GM03348 (cell line): ENCODE measurements at regions not wholly inside any gene's neighbourhood (a gene's known extent, or its start where the extent isn't known, plus 50 kb on each side); places are given as distances from the start of the nearest gene placed in this dataset.
"Not testable (repeated sequence)": the region's sequence is repeated elsewhere in the genome, so short reads cannot be mapped to it uniquely, and the experiment has no call there.

Source experiments
- DNase-seq: peaks from one replicate; pipeline ENCODE4 v3.0.0; 2012; ENCODE audit warnings: low spot score

DNA sequence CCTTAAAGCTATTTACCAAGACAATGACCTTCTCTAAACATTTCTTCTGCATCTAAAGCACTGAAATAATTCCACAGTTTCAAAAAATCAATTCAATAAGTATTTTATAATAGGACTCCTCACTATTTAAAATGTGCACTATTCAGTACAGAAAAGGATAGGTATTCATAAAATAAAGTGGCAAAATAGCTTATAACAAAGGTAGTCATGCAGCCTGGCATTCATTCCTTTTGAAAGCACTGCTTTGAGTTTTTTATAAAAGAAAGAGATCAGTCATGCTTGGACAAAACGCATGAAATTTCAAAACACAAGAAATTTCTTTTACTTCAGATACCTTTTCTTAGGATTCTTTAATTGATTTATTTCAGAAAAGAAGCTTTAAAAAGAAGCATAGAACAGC is 689.7 kb upstream of the PHF14 start:
- DNase-seq: no peak

DNA sequence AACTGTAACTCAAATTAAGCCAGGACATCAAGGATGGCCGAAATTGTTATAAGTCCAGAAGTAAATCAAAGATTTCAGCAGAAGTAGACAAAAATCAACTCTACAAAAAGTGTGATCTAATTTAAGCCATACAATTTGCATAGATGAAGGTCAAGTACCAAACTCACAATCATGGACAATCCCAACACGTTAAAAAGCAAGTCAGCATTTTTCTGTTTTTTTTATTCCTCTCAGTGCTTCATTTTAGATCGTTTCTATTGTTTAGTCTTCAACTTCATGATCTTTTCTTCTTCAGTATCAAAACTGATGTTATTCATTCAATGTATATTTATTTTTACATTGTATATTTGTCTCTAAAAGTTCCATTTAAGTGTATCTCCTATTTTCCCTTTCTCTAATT is 674.3 kb upstream of the PHF14 start:
- DNase-seq: no peak

DNA sequence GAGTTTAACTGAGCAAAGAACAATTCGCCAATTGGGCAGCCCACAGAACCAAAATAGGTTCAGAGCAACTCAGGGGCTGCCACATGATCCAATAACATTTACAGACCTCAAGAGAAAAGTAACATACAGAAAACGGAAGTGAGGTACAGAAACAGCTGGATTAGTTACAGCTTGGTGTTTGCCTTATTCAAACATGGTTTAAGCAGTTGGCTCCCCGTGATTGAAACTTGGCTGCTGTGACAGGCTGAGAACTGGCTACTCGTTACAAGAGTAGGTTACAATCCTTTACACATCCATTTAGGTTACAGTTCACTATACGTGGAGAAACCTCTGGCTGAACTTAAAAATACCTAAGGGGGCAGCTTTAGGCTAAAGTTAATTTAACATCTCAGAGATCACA is 673.1 kb upstream of the PHF14 start:
- DNase-seq: no peak

DNA sequence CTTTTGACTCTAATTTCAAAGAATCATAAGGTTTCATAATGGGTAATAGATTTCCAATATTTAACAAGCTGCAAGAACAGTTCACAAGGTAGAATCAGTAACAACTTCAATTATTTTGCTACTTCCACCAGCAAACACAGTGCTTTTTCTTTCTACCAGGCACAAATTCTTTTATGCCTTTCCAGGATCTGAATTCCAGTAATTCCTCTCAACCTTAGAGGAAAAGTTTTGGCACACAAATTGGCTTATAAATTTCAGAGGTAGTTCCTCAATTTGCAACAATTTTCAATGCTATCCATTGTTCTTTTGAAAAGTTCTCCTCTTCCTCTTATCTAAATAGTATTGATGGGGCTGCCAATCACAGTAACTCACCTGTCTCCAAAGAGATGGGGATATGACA is 665.4 kb upstream of the PHF14 start:
- no peak for DNase-seq

DNA sequence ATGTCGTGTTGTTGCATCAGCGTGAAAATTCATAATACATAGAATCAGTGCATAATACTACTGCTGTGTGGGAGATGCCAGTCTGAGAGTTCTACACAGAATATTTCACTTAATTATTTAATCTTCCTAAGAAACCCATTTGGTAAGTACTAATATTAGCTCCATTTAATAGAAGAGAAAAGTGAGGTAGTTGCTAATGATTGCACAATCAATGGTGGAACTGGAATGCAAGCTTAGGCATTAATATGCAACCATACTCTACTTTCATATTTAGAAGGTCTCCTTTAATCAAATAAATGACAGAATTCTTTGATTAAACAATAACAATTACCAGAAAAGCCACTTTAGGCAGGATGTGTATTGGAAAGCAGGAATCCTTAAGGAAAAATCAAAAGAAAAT is 660.7 kb upstream of the PHF14 start:
- no peak for DNase-seq

DNA sequence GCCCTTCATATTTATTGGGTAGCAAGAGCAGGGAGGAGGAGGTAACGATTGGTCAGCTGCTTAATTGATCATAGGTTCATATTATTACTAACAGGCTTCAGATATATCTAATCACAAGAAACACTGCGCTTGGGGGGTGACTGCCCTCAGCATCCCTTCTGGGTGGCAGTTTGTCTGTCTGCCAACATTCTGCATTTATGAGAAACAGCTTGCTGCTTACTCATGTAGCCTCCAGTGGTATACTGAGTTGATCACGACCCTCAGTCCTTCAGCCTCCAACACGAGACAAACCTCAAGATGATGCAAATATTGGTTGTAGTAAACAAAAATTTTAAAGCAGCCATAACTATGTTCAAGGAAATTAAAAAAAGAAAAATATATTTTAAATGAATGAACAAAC is 657.8 kb upstream of the PHF14 start:
- no peak for DNase-seq

DNA sequence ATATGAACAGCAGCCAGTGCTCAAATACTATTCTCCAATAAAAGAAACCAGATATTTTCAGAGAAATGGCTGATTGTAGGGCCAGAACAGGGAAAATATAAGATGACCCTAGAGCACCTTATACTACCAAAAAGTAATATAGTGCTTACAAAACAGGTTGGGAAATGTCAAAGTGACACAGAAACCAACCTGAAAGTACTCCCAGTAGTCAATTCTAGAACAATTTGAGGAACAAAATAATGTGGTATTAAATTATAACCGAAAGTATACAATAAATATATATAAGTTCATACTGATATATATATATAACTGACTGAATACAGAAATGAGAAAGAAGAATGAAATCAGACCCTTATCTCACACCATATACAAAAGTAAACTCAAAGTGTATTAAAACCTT is 657.2 kb upstream of the PHF14 start:
- DNase-seq: no peak

DNA sequence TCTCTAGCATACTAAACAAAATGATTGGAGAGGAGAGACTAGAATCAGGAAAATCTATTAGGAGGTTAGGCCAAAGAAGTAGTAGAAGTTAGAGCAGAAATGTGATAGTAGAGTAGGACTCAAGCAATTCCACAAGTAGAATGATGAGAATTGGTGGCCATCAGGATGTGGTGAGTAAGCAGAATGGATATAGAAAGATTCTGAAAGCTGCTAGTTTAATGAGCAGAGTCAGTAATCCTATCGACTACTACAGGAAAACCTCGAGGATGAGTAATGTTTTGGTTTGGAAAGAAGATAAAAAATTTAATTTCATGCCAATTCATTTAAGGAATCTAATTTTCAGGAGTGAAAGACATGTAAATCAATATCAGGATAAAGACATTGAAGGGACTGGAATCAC is 648.3 kb upstream of the PHF14 start:
- DNase-seq: no peak

DNA sequence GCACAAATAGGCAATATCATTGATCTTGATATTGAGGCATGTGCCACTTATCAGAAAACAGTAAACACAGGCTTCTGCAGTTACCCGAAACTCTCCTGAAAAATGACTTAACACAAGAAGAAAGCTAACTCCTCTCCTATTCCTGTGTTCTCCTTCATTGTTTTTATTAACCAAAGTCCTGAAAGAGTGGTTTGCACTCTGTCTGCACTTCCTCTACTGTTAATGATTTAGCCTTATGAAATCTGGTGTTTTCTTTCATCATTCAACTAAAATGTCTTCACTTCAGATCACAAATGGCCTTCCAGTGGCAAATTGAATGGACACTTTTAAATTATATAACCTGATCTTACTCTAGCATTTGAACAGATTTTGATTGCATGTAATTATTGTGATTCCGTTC is 630.6 kb upstream of the PHF14 start:
- no peak for DNase-seq

DNA sequence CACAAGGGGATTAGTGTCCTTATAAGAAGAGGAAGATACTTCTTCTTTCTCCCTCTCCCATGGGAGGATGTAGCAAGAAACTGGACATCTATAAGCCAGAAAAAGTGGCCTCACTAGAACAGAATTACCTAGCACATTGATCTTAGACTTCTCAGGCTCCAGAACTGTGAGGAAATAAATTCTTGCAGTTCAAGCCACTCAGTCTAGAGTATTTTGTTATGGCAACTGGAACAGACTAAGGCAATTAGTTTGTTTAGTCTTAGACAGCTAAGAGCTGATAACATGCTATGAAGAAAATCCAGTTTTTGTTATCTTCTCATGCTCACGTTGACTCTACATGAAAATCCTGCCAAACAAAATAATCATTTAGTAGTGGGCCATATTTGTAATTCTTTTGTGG is 627.6 kb upstream of the PHF14 start:
- DNase-seq: no peak

DNA sequence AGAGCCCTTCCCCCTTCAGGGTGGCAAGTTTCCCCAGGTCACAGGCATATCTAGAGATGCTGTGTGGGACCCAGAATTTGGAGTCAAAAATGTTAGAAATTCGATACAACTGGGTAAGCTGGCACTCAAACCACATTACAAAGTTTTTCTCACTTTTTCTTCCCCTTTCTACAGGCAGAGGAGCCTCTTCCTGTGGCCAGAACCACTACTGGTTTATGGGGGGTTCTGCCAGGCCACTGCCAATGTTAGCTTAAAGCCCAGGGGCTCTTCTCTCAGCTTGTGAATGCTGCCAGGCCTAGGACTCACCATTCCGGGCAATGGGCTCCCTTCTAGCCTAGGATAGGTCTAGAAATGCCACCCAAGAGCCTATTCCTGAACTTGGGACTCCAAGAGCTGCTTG is 617.9 kb upstream of the PHF14 start:
- no peak for DNase-seq

DNA sequence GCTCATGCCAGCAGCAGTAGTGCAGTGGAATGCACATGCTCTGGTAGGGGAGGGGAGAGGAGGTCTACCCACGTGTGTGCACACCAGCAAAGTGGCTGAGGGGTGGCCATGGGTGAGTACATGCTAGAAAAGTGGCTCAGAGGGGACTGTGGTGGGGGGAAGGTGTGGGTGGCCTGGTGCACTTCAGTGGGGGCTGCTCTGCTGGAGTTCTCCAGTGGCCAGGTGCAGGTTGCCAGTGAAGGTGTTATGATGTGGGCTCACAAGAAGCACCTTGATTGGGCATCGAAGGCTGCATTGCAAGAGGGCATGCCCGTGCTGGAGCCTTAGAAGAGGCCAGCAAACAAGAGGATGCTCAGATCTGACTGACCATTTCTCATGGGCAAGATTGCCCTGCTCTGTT is 613.6 kb upstream of the PHF14 start:
- no peak for DNase-seq

DNA sequence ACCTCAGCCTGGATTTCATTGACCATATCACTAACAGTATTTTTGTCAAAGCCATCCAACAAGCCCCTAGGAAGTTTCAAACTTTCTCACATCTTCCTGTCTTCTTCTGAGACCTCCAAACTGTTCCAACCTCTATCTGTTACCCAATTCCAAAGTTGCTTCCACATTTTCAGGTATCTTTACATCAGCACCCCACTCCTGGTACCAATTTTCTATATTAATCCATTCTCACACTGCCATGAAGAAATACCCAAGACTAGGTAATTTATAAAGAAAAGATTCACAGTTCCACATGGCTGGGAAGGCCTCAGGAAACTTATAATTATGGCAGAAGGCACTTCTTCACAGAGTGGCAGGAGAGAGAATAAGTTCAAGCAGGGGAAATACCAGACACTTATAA is 571.9 kb upstream of the PHF14 start:
- no peak for DNase-seq

DNA sequence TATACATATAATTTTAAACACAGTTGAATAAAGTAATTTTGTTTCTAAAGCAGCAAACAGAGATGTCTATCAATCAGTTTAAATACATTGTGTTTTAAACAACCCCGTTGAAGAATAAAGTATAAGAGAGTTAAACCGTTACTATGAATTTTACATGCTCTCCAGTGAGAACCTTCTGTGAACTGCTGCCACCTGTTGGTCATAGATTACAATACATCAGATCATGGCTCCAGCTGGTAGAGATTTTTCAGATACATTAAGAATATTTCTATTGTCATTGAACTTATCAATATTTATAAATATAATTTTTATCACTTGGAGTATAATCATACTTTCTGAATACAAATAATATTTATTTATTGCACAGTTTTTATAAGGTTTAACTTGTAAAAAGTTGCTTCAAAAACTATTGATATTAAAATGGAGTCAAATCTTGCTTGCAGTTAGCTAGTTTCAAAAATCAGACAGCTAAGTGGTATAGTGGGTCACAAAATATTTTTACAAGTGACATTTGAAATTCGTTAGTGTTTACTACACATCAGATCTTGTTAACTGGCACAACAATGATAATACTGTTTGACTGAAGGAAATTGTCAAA is 561.2 kb upstream of the PHF14 start:
- DNase-seq: peak; percentile 43

DNA sequence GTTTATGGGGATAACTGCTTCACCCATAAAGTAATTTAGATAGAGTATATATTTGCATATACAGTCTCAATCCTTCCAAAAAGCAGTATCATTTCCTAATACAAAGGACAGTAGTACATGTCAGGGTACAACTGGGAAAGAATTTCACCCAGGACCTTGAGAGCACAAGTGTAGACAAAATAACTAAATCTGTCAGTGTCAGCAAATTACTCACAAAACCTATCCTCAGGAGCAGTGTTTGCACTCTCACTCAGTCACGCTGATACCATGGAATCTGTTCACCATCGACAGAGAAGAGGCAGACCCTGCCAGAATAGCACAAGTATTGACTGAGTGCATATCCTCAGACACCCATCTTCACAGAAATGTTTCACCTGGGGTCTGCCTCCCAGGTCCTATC is 554.7 kb upstream of the PHF14 start:
- DNase-seq: no peak

DNA sequence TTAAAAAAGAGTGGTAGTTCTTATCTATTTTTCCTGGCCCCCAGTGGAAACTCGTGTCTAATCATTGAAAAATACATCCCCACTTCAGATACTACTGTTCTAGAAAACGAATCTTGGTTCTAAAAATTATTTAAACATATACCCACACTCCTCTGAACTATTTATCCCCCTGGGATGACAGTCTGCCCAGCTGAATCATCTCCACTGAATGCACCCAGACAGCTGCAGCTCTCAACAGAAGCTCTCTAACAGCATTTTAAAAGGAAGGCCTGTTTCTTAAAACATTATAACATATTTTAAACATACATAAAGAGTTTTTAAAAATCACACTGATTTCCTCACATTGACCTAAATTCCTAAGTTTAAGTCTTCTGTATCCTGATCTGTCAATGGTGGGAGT is 544.6 kb upstream of the PHF14 start:
- DNase-seq: no peak

DNA sequence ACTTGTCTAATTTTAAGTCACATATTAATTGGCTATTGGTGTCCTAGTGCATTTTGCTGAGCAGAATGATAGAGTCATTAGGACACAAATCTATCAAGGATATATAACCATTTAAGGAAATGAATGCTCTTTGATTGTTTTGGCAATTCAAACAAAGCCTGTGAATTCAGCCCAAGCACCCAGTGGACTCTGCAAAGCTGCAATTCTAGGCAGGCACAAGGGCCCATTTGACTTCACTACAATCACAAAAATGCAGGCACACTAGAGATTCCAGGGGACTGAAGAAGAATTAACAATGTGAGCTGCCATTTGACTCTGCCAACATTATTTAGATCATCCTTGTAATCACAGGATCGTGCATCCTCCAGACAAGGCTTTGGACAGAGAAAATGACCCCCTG is 544.2 kb upstream of the PHF14 start:
- DNase-seq: no peak

DNA sequence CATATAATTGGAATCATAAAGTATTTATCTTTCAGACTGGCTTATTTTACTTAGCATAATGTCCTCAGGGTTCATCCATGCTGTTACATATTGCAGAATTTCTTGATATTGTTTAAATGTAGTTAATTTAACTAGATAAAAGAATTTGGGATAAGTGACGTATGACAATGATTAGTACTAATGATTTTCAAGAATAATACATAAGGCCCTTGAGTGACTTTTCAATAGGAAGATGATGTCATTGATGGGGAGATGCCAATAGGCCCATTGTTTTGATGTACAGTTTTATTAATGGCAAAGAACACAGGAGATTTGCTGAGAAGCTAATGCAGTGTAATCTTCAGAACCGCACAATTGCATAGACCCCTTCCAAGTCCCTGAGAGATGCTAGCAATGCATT is 537.4 kb upstream of the PHF14 start:
- no peak for DNase-seq

DNA sequence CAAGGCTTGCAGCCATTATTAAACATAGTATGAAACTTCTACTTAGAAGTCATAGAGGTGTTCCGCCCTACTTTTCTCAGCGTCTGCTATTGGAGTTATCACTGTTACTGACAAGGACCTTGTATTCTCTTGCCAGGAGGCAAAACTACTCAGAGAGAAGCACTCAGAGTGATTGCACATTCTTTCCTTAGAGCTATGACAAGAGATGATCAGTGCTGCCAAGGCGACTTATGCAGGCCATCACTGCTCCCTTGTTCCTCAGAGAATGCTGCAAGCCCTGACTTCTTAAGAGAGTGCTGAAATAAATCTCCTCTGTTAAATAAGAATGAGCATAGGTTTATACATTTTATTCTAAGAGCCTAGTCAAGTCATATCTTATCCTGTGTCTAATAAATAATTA is 534.6 kb upstream of the PHF14 start:
- DNase-seq: no peak

DNA sequence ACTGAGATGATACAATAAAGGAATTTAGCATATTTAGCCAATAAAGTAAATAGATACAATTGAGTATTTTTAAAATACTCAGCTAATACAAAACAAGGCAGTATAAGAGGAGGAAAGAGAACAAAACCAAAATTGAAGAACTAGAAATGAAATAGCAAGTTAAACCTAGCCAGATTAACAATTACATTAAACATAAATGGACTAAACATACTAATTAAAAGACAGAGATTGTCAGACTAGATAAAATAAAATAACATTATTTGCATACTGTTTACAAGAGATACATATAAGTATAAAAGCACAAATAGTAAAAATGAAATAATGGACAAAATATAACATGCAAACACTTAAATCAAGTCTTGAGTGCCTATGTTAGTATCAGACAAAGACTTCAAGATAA is 517.7 kb upstream of the PHF14 start:
- DNase-seq: no peak

DNA sequence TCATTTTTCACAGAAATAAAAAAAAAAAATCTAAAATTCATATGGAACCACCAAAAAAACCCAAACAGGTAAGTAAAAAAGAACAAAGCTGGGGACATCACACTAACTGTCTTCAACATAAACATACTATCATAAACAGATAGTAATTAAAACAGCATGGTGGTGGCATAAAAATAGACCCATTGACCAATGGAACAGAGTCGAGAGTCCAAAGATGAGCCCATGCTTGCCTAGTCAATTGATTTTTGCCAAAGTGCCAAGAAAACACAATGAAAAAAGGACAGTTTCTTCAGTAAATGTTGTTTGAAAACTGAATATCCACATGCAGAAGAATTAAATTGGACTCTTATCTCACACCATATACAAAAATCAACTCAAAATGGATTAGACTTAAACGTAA is 513.2 kb upstream of the PHF14 start:
- no peak for DNase-seq

DNA sequence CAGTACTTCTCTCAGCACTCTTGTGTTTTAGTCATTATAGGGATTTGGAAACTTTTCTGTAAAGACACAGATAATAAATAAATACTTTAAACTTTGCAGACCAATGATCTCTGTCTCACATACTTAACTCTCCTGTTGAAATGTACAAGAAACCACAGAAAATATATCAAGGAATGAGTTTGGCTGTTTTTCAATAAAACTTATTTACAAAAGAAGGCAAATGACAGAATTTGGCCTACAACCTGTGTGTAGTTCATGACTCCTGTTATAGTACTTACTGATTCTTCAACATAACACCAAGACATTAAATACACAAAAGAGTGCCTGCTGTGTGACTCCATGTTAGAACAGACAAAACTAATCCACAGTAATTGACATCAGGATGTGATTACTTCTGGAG is 510.0 kb upstream of the PHF14 start:
- DNase-seq: no peak

DNA sequence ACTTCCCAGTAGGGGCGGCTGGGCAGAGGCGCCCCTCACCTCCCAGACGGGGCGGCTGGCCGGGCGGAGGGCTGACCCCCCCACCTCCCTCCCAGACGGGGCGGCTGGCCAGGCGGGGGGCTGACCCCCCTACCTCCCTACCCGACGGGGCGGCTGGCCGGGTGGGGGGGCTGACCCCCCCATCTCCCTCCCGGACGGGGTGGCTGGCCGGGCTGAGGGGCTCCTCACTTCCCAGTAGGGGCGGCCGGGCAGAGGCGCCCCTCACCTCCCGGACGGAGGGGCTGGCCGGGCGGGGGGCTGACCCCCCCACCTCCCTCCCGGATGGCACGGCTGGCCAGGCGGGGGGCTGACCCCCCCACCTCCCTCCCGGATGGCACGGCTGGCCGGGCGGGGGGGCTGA is 508.1 kb upstream of the PHF14 start:
- not testable (repeated sequence) for DNase-seq

DNA sequence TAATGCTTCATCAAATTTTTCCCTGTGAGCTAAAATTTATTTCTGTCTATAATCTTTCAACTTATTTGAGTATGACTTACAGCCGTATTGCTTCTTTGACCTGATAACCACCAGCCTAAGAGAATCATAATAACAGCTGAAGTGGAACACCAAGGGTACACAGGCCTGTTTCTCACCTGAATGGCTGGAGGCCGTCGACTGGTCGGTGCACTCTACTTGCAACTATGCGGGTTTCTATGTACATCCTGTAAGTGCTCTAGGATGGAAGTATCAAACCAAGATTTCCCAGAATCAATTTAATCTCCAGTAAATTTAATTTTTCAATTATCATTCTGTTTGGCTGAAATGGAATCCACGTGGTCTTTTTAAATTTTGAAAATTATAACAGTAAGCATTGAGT is 504.8 kb upstream of the PHF14 start:
- no peak for DNase-seq

DNA sequence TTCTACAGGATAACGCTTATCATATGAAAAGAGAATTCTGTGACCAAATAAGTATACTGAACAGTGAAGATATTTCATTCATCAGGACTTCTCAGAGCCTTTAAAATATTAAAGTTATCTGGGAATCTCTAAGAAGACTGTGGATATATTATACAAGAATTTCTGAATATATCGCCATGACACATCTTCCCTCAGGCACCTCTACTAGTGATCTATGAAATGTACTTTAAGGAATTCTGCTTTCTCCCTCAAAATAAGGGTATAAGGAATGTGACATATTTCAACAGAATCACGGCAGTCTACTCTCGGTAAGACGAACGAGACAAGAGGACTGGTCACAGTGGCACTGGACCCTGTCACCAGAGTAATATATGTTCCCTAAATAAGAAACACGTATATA is 504.2 kb upstream of the PHF14 start:
- DNase-seq: no peak
